ENCODE measurements at regions not wholly inside any gene's neighbourhood (a gene's known extent, or its start where the extent isn't known, plus 50 kb on each side); places are given as distances from the start of the nearest gene placed in this dataset.
"Not testable (repeated sequence)": the region's sequence is repeated elsewhere in the genome, so short reads cannot be mapped to it uniquely, and the experiment has no call there.

GRCh38 chr15:22263738-22264137 is 183.4 kb downstream of the OR4M2 start:
- DNase-seq: no peak

GRCh38 chr15:22264272-22264671 is 183.9 kb downstream of the OR4M2 start:
- DNase-seq: not testable (repeated sequence)

DNA sequence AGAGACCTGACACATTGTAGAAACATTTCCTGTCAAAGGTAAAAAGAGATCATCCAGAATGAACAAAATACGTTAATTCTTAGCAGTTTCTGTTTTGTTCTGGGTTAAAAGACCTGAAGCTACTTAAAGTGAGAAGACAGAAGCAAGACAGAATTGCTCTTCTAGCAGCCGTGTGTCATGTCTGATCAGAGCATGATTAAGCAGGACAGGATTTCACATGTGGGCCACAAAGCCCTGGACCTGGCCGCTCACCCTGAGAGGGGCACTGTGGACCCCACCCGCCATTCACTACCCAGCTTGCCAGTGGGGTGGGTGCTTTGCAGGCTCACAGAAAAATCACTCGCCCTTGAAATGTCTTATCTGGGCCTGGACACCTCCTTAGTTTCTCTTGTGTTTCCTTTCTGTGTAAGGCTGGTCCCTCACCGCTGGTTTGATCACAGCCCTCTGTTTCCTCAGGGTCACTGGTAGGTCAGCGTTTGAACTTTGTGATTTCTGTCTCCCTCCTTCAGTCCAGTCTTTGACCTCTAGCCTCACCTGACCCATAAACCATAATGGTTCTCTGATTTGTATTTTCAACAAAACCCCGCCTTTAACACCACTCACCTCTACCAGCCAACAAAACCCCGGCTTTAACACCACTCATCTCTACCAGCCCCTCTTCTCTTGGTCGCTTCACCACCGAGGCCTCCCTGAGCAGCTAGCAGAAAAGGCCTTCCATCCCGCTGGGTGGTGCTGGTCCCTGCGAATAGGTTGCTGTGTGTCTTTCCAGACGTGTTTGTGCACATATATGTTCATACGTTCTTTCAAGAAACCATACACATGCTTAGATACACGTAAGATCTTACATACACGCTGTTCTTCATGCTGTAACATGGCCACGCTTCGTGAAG is 185.0 kb downstream of the OR4M2 start:
- DNase-seq: no peak

- no peak for DNase-seq
Measured at GRCh38 chr15:22265970-22266369, 185.6 kb downstream of the OR4M2 start.

DNA sequence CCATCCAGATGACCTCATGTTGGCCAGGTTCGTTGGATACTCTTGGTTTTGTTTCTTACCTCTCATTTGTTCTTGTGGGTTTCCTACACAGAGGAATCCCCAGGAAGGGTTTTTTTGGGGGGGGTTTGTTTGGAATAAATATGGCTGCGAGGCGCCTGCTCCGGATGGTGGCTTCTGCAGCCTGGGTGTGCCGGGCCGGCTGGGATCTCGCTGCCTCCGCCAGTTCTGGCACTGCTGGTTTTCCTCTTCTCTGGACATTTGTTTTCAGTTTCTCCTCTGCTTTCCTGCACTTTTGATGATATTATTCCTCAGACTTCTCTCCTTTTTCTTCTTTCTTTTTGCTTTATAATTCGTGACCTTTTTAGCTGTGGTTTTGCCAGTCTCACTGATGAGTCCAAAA is 187.4 kb downstream of the OR4M2 start:
- no peak for DNase-seq

DNA sequence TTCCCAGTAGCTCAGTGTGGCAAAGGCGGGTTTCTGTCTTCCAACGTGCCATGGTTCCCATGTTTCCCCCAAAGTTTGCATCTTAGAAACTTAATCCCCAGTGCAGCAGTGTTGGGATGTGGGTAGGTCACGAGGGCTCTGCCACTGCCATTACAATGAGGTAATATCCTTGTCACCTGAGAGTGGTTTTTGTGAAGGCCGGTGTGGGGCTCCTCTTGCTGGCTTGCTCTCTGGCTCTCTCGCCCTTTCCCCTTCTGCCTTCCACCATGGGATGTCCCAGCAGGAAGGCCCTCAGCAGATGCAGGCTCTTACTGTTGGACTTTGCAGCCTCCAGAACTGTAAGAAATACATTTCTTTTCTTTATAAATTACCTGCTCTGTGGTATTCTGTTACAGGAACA is 187.9 kb downstream of the OR4M2 start:
- not testable (repeated sequence) for DNase-seq

DNA sequence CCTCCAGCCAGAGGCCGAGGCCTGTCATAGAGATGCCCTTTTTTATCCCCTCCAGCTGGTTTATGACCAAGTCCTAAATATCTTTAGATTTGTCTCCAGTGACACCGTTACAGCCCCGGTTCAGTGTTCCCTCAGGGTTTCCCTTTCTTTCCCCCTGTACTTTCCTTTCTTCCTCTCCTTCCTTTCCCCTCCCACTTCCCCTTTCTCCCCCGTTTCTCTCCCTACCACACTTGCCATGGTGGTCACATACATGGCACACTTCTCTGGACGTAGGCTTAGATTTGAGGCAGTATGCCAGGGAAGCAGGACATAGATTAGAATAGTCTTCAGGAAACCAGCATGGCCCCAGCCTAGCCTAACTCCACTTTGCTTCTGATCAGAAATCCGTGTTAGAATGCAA is 188.3 kb downstream of the OR4M2 start:
- not testable (repeated sequence) for DNase-seq

DNA sequence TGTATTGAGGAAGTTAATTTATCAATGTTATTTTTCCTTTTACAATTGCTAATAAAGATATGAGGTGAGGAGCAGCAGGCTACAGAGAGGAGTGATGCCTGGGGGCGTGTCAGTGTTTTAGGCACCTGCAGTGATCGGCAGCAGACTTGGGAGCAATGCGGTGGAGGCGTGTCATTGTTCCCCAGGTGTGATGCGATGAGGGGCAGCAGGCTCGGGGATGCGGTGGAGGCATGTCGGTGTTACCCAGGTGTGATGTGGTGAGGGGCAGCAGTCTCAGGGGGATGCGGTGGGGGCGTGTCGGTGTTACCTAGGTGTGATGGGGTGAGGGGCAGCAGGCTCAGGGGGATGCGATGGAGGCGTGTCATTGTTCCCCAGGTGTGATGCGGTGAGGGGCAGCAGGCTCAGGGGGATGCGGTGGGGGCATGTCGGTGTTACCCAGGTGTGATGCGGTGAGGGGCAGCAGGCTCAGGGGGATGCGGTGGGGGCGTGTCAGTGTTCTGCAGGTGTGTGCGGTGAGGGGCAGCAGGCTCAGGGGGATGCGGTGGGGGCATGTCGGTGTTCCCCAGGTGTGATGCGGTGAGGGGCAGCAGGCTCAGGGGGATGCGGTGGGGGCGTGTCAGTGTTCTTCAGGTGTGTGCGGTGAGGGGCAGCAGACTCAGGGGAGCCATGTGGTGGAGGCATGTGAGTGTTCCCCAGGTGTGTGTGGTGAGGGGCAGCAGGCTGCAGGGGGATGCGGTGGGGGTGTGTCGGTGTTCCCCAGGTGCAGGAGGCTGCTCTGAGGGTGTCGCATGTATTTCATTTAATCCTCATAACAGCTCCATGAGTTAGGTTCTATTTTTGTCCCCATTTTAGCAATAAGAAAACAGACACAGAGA is 186.2 kb upstream of the GOLGA6L22 start:
- not testable (repeated sequence) for DNase-seq

GRCh38 chr15:22273185-22273584 is 185.5 kb upstream of the GOLGA6L22 start:
- DNase-seq: not testable (repeated sequence)

DNA sequence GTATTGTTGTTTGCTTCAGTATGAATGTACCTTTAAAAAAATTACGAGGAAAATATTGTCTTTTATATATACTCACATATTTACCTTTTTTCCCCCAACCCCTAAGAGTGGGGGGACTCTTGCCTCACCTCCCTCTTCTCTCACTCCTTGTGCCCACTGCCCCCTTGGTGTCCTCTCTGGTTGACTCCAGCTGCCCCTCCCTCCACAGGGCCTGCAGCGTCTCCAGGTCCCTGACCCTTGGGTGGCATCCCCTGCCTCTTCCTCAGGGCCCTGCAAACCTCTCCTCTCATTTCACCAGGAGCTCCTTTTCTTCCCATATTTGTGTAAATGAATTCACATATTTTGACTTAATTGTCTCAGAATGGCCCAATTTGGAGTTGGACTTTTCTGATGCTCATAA is 184.3 kb upstream of the GOLGA6L22 start:
- DNase-seq: not testable (repeated sequence)

DNA sequence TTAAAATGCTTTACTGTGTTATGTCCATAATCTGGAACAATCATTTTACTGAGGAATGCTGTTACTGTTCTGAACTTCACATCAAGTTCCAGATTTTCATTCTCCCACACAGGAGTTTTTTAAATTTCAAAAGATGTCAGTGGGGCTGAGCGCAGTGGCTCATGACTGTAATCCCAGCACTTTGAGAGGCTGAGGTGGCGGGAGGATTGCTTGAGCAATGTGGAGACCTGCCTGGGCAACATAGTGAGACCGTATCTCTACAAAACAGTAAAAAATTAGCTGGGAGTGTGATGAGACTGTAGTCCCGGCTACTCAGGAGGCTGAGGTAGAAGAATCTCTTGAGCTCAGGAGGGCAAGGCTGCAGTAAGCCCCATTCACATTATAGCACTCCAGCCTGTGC is 177.9 kb upstream of the GOLGA6L22 start:
- not testable (repeated sequence) for DNase-seq

- DNase-seq: not testable (repeated sequence)
Measured at GRCh38 chr15:22282794-22283533, 175.7 kb upstream of the GOLGA6L22 start.

GRCh38 chr15:22284795-22285420 is 173.8 kb upstream of the GOLGA6L22 start:
- not testable (repeated sequence) for DNase-seq

DNA sequence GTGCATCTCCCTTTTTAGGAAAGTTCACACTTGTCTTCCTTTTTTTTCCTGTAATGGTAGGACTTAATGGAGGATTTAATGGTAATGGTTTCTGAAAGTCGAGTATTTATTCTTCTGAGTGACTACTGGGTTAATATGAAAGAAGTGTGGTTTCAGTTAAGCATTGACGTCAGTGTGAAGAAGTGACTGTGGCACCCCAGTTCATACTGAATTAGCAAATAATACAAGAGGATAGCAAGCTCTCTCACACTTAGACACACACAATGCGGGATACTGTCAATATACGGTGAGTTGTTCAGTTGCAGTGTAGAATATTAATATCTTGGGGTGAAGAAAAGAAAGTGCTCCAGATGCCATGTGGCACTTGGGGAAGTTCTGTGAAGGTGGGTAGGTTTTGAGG is 167.6 kb upstream of the GOLGA6L22 start:
- not testable (repeated sequence) for DNase-seq

- not testable (repeated sequence) for DNase-seq
Measured at GRCh38 chr15:22303112-22303511, 155.6 kb upstream of the GOLGA6L22 start.
